B cell (primary cell): ENCODE measurements at regions not wholly inside any gene's neighbourhood (a gene's known extent, or its start where the extent isn't known, plus 50 kb on each side); places are given as distances from the start of the nearest gene placed in this dataset.

ENCODE experiments used
- ATAC-seq: fragments of 200-7000 bp; cut with Tn5 transposase; one replicate; pipeline ENCODE4 v1.10.0; 2021; ENCODE audit warnings: low read depth, mild to moderate bottlenecking, moderate number of reproducible peaks, moderate library complexity
- CTCF ChIA-PET: fragments of 350-600 bp; sonication (Branson Sonifier 250); formaldehyde crosslinking; loops from one replicate; lab custom pipeline; 2021; ENCODE audit warnings: antibody characterized with exemption, inconsistent platforms; lab: Charles Lee
- POLR2A ChIA-PET: fragments of 350-600 bp; sonication (Branson Sonifier 250); formaldehyde crosslinking; loops from one replicate; lab custom pipeline; 2021; ENCODE audit warnings: antibody characterized with exemption; lab: Charles Lee
- DNase-seq: peaks from one replicate; pipeline ENCODE4 v3.0.0; 2013
- H2AFZ ChIP-seq: 2 replicates; pipeline ENCODE4 v1.6.1; 2012; ENCODE audit warnings: mild to moderate bottlenecking, low read depth, low read length; ENCODE audit not compliant: insufficient read depth, poor library complexity, severe bottlenecking
- H3K27ac ChIP-seq, 2 donors: 1 replicate in 1 of 2; 2 replicates in 1 of 2; pipeline ENCODE4 v1.5.1; 2012 to 2013; ENCODE audit warnings: low read length in 2 of 2, mild to moderate bottlenecking in 2 of 2, moderate library complexity in 1 of 2
- H3K27me3 ChIP-seq, 4 experiments: fragments of 200-600 bp in 1 of 4; sonication (generic) in 1 of 4; replicated peaks in 1 of 4; 1 replicate in 2 of 4; 2 replicates in 2 of 4; pipeline versions ENCODE4 v1.6.1 to v1.7.0; 2013 to 2016; ENCODE audit warnings: low read length in 3 of 4, mild to moderate bottlenecking in 2 of 4, mixed read lengths in 1 of 4, moderate library complexity in 1 of 4; ENCODE audit not compliant: insufficient read depth in 4 of 4, control insufficient read depth in 3 of 4; ENCODE audit errors: control extremely low read depth in 1 of 4
- H3K36me3 ChIP-seq, 2 experiments: replicated peaks in 1 of 2; 1 replicate in 1 of 2; 2 replicates in 1 of 2; pipeline versions ENCODE4 v1.6.1 to v1.7.1; 2013; ENCODE audit warnings: low read length in 1 of 2; ENCODE audit not compliant: insufficient read depth in 2 of 2, control insufficient read depth in 1 of 2; ENCODE audit errors: control extremely low read depth in 1 of 2, extremely low read depth in 1 of 2
- H3K4me1 ChIP-seq, 2 donors: fragments of 200-600 bp in 1 of 2; sonication (generic) in 1 of 2; 1 replicate in 1 of 2; 2 replicates in 1 of 2; pipeline versions ENCODE4 v1.5.1 to v1.6.1; 2013 to 2017; ENCODE audit warnings: low read length in 2 of 2; ENCODE audit not compliant: control insufficient read depth in 2 of 2, insufficient read depth in 2 of 2
- H3K4me2 ChIP-seq: replicated peaks from 2 replicates; pipeline ENCODE3; 2012; ENCODE audit warnings: mild to moderate bottlenecking, low read depth, low read length; ENCODE audit not compliant: poor library complexity, severe bottlenecking
- H3K4me3 ChIP-seq, 5 experiments: fragments of 200-600 bp in 1 of 5; sonication (generic) in 1 of 5; 1 replicate in 3 of 5; 2 replicates in 2 of 5; pipeline versions ENCODE4 v1.5.1 to v1.7.0; 2011 to 2016; ENCODE audit warnings: low read length in 4 of 5, mild to moderate bottlenecking in 4 of 5, low read depth in 2 of 5, control low read depth in 1 of 5, moderate library complexity in 1 of 5; ENCODE audit not compliant: insufficient read depth in 1 of 5; ENCODE audit errors: control extremely low read depth in 1 of 5, extremely low read depth in 1 of 5
- H3K79me2 ChIP-seq: fragments of 200-600 bp; sonication (generic); one replicate; pipeline ENCODE4 v1.6.0; 2016; ENCODE audit warnings: low read length; ENCODE audit not compliant: control insufficient read depth, insufficient read depth
- H3K9ac ChIP-seq: fragments of 200-600 bp; sonication (generic); 2 replicates; pipeline ENCODE4 v1.6.1; 2017; ENCODE audit warnings: mild to moderate bottlenecking, low read length, moderate library complexity
- H3K9me3 ChIP-seq, 3 donors: one replicate each; pipeline versions ENCODE4 v1.6.1 to v1.7.1; 2013; ENCODE audit warnings: low read length in 2 of 3; ENCODE audit not compliant: control insufficient read depth in 2 of 3, insufficient read depth in 1 of 3; ENCODE audit errors: control extremely low read depth in 1 of 3
- H4K20me1 ChIP-seq: 2 replicates; pipeline ENCODE4 v1.6.0; 2012; ENCODE audit warnings: mild to moderate bottlenecking, low read length; ENCODE audit not compliant: insufficient read depth, control insufficient read depth, poor library complexity, severe bottlenecking
- H3K27ac Mint-ChIP-seq: one replicate; pipeline ENCODE4 v1.8.0; 2021; ENCODE audit warnings: mixed read lengths
- H3K27me3 Mint-ChIP-seq: one replicate; pipeline ENCODE4 v1.8.0; 2021; ENCODE audit warnings: mixed read lengths
- H3K4me1 Mint-ChIP-seq: one replicate; pipeline ENCODE4 v1.8.0; 2021; ENCODE audit warnings: mixed read lengths
- H3K4me3 Mint-ChIP-seq: one replicate; pipeline ENCODE4 v1.8.0; 2021; ENCODE audit warnings: mixed read lengths
- H3K9me3 Mint-ChIP-seq: one replicate; pipeline ENCODE4 v1.8.0; 2022; ENCODE audit warnings: mixed read lengths; ENCODE audit not compliant: insufficient read depth
- EZH2 ChIP-seq: IDR thresholded peaks from 2 replicates; pipeline ENCODE4 v1.6.1; 2012; ENCODE audit warnings: borderline replicate concordance, low read depth, mild to moderate bottlenecking, moderate library complexity, low read length; ENCODE audit not compliant: insufficient read depth, poor library complexity, severe bottlenecking
- WGBS: methylation state at CpG from one replicate; pipeline ENCODE4 v1.1.5; 2013; ENCODE audit warnings: missing lambda C conversion rate; ENCODE audit not compliant: insufficient coverage; 5-methylcytosine and 5-hydroxymethylcytosine counted together
- intact Hi-C: fragments of 100-400 bp; cut with micrococcal nuclease; formaldehyde crosslinking; loops from one replicate; pipeline ENCODE4 v1.10.0; 2022
- TF ChIP-seq, protein P1 (sequence below): fragments of 200-600 bp; IDR thresholded peaks from one replicate; pipeline ENCODE4 v1.8.0; 2022; ENCODE audit warnings: antibody characterized with exemption, mild to moderate bottlenecking

DNA sequence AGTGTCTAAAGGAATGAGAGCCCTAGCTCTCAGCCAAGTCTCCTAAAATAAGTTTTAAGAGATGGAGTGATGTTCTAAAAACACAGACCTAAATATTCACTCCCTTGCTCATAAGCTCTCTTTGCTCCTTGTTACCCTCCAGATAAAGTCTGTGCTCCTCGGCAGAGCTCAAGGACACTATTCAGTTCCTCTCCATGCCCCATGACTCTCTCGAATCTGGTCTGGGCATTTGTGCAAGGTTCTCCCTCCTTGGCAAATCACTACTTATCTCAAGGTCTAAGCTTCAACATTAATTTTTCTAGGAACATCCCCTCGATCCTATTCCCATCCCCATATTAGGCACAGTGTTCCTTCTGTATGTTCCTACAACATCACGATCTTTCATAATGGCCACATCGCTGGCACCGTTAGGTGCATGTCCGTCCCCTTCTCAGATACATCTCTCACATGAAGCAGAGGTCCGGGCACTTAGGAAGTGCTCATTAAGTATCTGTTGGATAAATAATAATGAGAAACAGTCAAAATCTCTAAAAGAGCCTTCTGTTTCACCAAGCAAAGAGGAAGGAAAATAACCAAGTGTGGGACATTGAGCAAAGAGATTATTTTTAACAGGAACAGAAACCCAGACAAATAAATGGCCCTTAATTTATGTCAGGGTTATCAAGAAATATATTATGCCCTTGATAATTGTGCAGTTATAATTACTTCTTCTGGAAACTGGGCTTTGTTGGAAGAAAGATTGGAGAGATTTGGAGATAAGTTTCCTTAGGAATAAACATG lies 85.9 kb upstream of the HTR4 start:
- ChIA-PET CTCF (interaction anchor here (0.9 to 27.7 kb wide), 32 partner anchors 9 to 328 kb away, joined by 3 to 753 read pairs (median 6); partner anchors contain the start of gene ADRB2), POLR2A (no interaction called here)
- Histone ChIP-seq H3K27me3 (no peaks in the 10 kb centered on the region), H2AFZ (no peak overlapping the region), H3K27ac (no peak overlapping the region), H3K79me2 (no peaks in the 10 kb centered on the region), H3K36me3 (no peaks in the 10 kb centered on the region), H4K20me1 (no peaks in the 10 kb centered on the region), H3K4me1 (peaks cover 0 to 3% of the 10 kb centered on the region in 2 donors), H3K4me3 (no peak overlapping the region), H3K4me2 (no peak overlapping the region), H3K9me3 (no peaks in the 10 kb centered on the region), H3K9ac (no peak overlapping the region)
- intact Hi-C loops, result loop anchor here (5.0 kb wide), 2 partner anchors 67 to 87 kb away; partner anchors contain the start of gene ADRB2
- no peak for TF ChIP-seq EZH2
- TF ChIP-seq, protein P1, sequence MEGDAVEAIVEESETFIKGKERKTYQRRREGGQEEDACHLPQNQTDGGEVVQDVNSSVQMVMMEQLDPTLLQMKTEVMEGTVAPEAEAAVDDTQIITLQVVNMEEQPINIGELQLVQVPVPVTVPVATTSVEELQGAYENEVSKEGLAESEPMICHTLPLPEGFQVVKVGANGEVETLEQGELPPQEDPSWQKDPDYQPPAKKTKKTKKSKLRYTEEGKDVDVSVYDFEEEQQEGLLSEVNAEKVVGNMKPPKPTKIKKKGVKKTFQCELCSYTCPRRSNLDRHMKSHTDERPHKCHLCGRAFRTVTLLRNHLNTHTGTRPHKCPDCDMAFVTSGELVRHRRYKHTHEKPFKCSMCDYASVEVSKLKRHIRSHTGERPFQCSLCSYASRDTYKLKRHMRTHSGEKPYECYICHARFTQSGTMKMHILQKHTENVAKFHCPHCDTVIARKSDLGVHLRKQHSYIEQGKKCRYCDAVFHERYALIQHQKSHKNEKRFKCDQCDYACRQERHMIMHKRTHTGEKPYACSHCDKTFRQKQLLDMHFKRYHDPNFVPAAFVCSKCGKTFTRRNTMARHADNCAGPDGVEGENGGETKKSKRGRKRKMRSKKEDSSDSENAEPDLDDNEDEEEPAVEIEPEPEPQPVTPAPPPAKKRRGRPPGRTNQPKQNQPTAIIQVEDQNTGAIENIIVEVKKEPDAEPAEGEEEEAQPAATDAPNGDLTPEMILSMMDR, result no peak
- no peak for DNase-seq
- Mint-ChIP-seq H3K9me3 (peaks cover 2% of the 10 kb centered on the region), H3K4me3 (no peak overlapping the region), H3K4me1 (peaks cover 10% of the 10 kb centered on the region), H3K27ac (no peak overlapping the region), H3K27me3 (peaks cover 4% of the 10 kb centered on the region)
- WGBS, result 82% methylated on average over 3 of the region's 8 CpGs
- no peak for ATAC-seq
